HG03060 (cell line): ENCODE measurements at regions not wholly inside any gene's neighbourhood (a gene's known extent, or its start where the extent isn't known, plus 50 kb on each side); places are given as distances from the start of the nearest gene placed in this dataset.

ENCODE experiments used
- ATAC-seq: cut with Tn5 transposase; IDR thresholded peaks from one replicate; pipeline ENCODE4 v1.9.1; 2021; ENCODE audit warnings: low read depth, moderate number of reproducible peaks; ENCODE audit not compliant: unreplicated experiment

DNA sequence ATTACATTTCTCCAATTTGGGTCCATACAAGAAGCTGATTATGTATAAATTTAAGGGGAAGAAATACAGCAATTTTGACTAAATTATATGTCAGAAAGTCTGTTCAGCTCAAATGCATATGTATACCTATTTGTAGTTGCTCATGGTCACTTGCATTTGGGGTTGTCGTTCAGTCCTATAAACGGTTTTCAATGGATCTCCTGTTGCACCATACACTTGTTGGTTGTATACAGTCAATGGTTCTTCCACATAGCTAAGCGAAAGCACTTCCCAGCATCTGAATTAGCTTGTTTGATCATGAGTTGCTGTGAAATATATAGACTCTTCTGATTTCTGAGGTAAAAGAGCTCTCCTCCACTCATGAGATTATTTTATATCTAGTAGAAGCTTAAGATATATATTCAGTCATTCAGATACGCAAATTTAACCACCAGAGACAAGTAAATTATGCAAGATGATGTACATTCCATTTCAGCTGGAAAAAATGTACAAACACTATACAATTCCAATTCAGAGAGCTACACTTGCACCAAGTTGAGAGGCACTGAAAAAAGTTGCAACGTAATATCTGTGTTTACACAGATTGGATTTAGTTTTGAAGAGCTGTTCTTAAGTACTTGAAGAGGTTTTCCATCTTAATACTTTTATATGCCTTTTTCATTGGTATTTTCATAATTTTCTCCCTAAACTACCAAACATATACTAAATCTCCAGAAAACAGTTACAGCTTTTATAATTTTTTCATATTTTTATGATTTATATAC lies 64.4 kb upstream of the POU5F2 start:
- no peak for ATAC-seq

DNA sequence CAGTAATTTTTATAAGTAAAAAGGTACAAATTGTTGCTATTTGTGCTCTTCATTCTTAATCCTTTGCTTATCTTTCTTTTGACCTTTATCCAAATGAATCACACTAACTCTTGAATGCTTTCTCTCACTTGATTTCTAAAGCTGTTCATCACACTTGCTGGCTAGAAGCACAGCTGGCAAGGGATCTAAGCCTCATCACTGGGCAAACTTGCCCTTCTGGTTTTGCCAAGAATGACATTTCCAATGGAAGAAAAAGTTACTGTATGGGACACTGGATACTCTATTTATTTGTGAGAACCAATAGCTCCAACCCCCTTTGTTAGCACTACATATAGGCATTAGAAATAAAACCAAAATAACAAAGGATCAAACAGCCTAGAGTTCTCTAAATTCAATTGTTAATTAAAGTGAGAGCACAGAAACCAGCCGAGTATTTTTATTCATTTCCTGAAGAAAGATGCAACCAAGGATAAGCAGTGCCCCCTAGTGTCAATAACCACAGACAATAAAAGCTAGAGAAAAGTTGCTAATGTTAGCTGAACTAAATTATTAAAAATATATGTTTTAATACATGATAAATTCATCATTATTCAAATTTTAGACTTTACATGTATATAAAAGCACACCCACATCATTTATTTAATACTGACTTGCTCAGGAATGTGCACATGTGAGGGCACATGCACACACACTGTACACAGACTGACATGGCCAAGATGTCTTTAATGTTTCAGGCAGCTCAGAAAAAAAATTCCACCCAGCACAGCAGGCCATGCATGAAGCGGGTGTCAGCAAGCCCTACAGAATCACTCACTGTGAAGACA lies 59.8 kb upstream of the POU5F2 start:
- ATAC-seq, result no peak

DNA sequence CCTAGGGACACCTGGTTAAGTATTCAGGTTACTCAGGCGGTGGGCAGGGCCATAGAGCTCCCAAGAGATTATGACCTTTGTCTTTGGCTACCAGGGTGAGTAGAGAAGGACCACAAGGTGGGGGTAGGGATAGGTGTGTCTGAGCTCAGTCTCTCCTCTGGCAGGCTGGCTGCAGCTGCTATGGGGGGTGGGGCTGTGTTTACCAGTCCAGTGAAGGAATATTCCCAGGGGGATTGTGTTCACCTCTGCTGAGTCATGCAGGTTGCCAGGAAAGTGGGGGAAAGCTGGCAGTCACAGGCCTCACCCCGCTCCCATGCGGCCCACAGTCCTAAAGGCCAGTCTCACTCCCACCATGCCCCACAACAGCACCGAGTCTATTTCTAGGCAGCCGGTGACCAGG lies 53.6 kb upstream of the POU5F2 start:
- no peak for ATAC-seq

DNA sequence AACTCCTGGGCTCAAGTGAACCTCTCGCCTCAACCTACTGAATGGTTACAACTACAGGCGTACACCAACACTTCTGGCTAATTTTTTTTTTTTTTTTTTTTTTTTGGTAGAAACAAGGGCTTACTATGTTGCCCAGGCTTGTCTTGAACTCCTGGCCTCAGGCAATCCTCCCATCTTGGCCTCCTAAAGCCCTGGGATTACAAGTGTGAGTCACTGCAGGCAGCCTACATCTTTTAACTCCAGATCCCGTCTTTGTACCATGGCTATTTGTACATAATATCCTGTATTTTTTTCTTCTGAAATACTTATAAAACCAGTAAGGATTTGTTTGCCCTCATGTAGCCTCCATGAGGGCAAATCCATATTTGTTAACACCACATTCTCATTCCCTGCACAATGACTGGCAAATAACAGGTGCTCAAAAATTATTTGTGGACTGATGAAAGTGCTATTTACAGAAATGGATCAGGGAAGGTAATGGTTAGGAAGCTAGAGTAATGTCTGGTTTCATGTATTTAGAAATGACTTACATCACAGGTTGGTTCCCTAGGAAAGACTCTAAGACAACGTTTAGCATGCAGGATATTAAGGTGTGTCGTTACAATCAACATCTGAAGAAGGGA lies 51.9 kb upstream of the POU5F2 start:
- no peak for ATAC-seq

DNA sequence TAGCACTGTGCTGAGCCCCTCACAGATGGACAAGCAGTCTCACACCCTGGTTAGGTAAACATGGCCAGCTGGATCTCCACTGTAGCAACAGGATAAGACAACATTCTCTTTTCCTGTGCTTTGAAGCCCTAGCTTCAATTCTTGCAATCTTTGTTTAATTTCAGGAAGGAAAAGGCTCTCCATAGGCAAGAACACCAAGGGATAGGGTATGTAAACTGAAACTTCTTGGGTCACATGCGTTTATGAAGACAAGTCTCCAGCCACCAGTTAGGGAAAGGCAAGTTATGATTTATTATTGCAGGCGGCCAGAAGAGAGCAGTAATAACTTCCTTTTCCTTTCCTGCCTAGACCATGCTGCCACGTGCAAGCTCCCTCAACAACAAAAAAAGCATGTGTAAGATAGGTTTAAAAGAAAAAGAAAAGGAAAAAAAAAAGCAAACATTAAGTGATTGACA lies 50.1 kb upstream of the POU5F2 start:
- ATAC-seq, result no peak
